Mucosa of rectum (tissue), 2 donors: ENCODE measurements at regions not wholly inside any gene's neighbourhood (a gene's known extent, or its start where the extent isn't known, plus 50 kb on each side); places are given as distances from the start of the nearest gene placed in this dataset.
A peak's percentile ranks its signal among the peaks of the same experiment; 100 is the strongest.

Experiments used
- H3K27ac ChIP-seq, 2 donors: one replicate each; pipeline ENCODE4 v1.7.0; 2013; ENCODE audit warnings: inconsistent platforms in 2 of 2, low read depth in 2 of 2, low read length in 2 of 2
- H3K27me3 ChIP-seq, 2 donors: one replicate each; pipeline ENCODE4 v1.7.0; 2013; ENCODE audit warnings: low read length in 2 of 2; ENCODE audit not compliant: control insufficient read depth in 2 of 2, insufficient read depth in 2 of 2
- H3K36me3 ChIP-seq, 2 donors: one replicate each; pipeline ENCODE4 v1.7.0; 2013; ENCODE audit warnings: low read length in 2 of 2; ENCODE audit not compliant: control insufficient read depth in 2 of 2, insufficient read depth in 2 of 2
- H3K4me1 ChIP-seq, 2 donors: one replicate each; pipeline ENCODE4 v1.7.0; 2013; ENCODE audit warnings: low read length in 2 of 2, mild to moderate bottlenecking in 1 of 2; ENCODE audit not compliant: control insufficient read depth in 2 of 2, insufficient read depth in 2 of 2
- H3K4me3 ChIP-seq, 2 donors: one replicate each; pipeline ENCODE4 v1.7.0; 2013; ENCODE audit warnings: low read length in 2 of 2
- H3K9ac ChIP-seq, 2 donors: one replicate each; pipeline ENCODE4 v1.7.0; 2013; ENCODE audit warnings: low read length in 2 of 2, low read depth in 1 of 2, mild to moderate bottlenecking in 1 of 2
- H3K9me3 ChIP-seq, 2 donors: one replicate each; pipeline ENCODE4 v1.7.0; 2013; ENCODE audit warnings: low read length in 2 of 2; ENCODE audit not compliant: control insufficient read depth in 2 of 2
- donor health status: healthy.
- donor health status: Normal muscosa, but diverticular disease.

DNA sequence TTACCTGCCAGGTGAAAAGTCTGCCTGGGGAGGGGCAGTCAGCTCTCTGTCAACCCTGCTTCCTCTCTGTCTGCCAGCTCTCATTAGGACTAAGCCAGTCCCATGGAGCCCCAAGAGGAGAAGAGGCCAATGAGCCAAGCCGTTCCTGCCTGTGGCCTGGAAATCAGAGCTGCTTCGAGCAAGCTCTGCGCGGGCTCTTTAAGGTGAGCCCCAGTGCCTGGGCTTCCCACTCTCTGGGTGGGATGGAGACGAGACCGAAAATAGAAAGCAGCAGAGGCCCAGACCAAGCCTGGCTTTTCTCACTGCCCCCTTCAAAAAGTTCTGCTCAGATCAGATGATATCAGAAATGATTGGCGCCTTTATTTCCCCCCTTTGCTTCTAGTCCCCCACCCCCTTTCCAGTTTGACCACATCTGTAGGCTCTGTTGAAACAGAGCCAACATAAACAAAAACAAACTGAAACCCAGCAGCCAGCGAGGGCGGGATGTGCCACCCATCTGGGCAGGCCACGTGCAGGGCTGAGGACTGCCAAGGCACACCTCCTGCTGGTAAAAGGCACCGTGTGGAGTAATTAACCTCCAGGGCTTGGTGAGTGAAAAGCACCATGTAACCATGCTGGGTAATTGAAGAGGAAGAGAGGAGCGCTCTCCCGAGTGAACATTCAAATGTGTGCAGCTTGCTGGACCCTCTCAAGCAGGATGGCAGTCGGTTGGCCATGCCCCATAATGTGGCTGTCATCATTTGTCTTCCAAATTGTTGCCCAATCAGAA lies 471.0 kb upstream of the PROK2 start:
- no peak overlapping the region for H3K4me3 ChIP-seq
- H3K27ac ChIP-seq, result peak overlapping the region; percentile 49 to 59
- peaks cover 16 to 17% of the 10 kb centered on the region in 2 donors for H3K4me1 ChIP-seq
- no peaks in the 10 kb centered on the region for H3K27me3 ChIP-seq
- H3K36me3 ChIP-seq, result no peaks in the 10 kb centered on the region
- no peaks in the 10 kb centered on the region for H3K9me3 ChIP-seq
- peak overlapping the region in 1 of 2 donors; percentile 37 for H3K9ac ChIP-seq

DNA sequence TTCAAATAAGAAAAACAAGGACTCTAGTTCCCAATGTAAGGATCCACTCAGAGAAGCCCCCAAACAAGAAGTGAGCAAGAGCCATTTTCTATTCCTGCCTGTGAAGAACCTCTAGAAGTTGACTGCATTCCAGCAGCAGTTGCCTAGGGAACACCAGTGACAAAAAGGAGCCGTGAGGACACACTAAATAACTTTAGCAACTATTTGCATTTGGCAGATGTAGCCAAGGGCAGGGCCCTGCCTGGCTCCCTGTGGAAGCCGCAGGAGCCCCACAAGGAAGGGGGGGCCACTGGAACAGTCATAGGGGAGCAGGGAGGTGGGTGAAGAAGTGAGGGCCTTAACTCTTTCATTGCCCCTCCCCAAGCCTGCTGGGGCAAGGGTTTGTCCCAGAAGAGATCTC lies 470.2 kb upstream of the PROK2 start:
- Histone ChIP-seq H3K4me3 (no peak overlapping the region), H3K27me3 (no peaks in the 10 kb centered on the region), H3K9me3 (no peaks in the 10 kb centered on the region), H3K36me3 (no peaks in the 10 kb centered on the region), H3K4me1 (peaks cover 16 to 17% of the 10 kb centered on the region in 2 donors), H3K9ac (no peak overlapping the region), H3K27ac (no peak overlapping the region)

DNA sequence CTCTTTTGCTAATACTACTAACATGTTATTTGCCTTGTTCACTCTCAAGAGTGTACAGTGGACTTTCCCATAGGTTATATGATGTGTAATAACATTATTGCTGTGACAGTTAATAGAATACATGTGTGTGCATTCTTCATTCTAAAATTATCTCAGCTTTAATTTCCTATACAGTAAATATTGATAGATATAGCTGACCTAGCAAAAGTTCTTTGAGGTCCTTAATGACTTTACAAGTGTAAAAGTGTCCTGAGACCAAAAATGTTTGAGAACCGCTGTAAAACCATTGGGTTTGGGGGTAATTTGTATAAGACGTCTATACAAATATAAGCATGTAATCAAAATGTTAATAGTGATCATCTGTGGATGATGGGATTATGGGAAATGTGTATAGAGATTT lies 469.5 kb upstream of the PROK2 start:
- Histone ChIP-seq H3K27ac (no peak overlapping the region), H3K36me3 (no peaks in the 10 kb centered on the region), H3K9me3 (no peaks in the 10 kb centered on the region), H3K27me3 (no peaks in the 10 kb centered on the region), H3K9ac (no peak overlapping the region), H3K4me1 (peaks cover 16 to 17% of the 10 kb centered on the region in 2 donors), H3K4me3 (no peak overlapping the region)

DNA sequence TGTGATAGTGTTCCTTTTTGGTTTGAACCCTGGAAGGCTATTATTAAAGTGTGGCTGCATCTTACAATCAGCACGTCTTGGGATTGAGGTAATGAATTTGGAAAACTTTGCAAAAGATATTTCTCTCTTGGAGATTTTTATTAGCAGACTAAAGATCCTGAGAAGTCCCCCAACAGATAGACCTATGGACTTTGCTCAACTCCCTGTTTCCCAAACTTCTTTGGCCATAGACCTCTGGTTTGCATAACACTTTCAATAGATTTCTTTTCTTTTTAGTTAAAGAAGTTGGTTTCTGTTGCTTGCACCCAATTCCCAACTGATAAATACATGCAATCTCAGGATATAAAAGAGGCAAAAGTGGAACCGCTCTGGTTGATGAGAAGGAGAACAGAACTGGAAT lies 465.8 kb upstream of the PROK2 start:
- H3K27me3 ChIP-seq, result no peaks in the 10 kb centered on the region
- H3K9ac ChIP-seq, result no peak overlapping the region
- H3K4me3 ChIP-seq, result no peak overlapping the region
- no peaks in the 10 kb centered on the region for H3K36me3 ChIP-seq
- no peak overlapping the region for H3K27ac ChIP-seq
- H3K9me3 ChIP-seq, result no peaks in the 10 kb centered on the region
- H3K4me1 ChIP-seq, result peaks cover 6 to 8% of the 10 kb centered on the region in 2 donors

DNA sequence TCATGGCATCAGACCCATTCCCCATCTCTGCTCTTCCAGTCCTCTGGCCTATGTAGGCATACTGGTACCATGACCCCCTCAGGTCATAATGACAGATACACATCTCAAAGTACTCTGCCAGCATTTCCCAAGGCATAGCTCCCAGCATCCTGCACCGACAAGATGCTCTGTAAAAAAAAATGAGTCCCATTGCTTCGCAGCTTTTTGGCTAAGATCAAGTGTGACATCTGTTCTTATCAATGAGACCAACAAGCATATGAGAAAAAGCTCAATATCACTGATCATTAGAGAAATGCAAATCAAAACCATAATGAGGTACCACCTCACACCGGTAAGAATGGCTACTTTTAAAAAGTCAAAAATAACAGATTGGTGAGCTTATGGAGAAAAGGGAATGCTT lies 463.9 kb upstream of the PROK2 start:
- Histone ChIP-seq H3K9me3 (no peaks in the 10 kb centered on the region), H3K27ac (no peak overlapping the region)

DNA sequence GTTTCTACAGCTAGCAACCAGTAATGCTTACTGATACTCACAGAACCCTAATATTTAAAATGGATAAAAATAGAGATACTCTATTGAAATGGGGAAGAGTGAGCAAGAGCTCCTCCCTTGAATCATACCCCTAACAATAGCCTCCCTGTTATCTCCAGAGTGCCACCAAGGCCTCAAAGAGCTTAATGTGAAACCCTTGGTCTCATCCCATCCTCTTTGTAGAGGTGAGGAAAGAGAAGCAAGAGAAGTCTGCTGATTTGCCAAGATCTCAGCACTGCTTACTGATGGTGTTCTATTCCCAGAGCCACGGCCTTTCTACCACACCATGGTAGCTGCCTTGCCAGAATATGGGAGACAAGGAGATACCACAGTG lies 463.4 kb upstream of the PROK2 start:
- H3K27me3 ChIP-seq, result no peaks in the 10 kb centered on the region
- H3K36me3 ChIP-seq, result no peaks in the 10 kb centered on the region
- H3K27ac ChIP-seq, result no peak overlapping the region
- H3K4me1 ChIP-seq, result peaks cover 0 to 5% of the 10 kb centered on the region in 2 donors
- no peak overlapping the region for H3K4me3 ChIP-seq
- H3K9ac ChIP-seq, result no peak overlapping the region
- no peaks in the 10 kb centered on the region for H3K9me3 ChIP-seq

More for the DNA sequence above, 463.9 kb upstream of the PROK2 start:
- H3K36me3 ChIP-seq, result no peaks in the 10 kb centered on the region
- H3K4me3 ChIP-seq, result no peak overlapping the region
- H3K4me1 ChIP-seq, result peaks cover 0 to 5% of the 10 kb centered on the region in 2 donors
- no peaks in the 10 kb centered on the region for H3K27me3 ChIP-seq
- H3K9ac ChIP-seq, result no peak overlapping the region

DNA sequence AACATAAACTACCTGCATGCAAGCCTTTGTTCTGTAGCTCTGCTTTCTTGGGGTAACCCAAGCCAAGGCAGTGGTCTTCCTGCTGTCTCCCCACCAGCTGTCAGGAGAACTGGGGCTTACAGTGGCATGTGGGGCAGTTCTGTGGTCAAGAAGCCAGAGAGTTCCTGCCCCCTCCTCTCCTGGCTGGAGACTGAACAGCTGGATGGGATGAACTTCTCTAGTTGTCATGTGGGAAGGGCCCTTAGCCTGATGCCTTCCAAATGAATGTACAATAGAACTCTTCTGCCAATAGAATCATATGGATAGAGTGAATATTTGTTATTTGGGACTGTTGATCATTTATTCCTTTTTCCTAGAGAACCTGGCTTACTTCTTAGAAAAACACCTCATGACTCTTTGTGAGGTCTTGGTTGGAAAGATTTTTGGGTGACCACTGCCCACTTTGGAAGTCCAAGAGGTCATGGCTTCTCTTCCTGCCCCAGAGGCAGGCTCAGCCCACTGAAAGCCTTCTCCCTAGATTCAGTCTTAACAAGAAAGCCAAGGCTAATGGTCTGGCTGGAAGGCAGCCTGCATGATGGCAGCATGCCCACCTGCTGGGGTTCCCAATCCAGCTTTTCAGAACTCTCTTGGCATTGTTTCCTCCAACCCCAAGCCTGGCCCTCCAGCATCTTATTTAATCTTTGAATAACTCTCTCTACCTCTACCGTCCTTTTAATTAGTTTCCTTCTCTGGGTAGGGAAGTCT lies 462.9 kb upstream of the PROK2 start:
- Histone ChIP-seq H3K9ac (no peak overlapping the region), H3K27ac (no peak overlapping the region), H3K9me3 (no peaks in the 10 kb centered on the region), H3K36me3 (no peaks in the 10 kb centered on the region), H3K4me1 (peaks cover 0 to 5% of the 10 kb centered on the region in 2 donors), H3K27me3 (no peaks in the 10 kb centered on the region), H3K4me3 (no peak overlapping the region)

DNA sequence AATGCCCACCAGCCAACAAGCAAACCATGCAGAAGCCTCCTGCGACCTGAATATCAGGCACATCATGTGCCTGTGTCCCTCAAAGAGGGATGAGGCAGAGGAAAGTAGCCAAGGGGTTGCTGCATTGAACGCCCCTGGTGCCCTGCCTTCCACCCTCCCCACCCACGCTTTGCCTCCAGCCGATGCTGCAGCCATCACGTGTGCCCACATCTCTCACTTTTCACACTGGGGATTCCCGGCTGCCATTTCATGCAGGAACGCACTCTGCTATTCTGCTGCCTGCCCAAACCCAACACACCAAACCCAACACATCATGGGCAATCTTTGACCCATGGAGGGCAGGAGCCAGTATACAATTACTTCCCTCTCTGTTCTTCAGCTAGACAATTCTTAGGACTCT lies 462.2 kb upstream of the PROK2 start:
- H3K27ac ChIP-seq, result no peak overlapping the region
- H3K9ac ChIP-seq, result no peak overlapping the region
- peaks cover 0 to 5% of the 10 kb centered on the region in 2 donors for H3K4me1 ChIP-seq
- no peaks in the 10 kb centered on the region for H3K36me3 ChIP-seq
- H3K9me3 ChIP-seq, result no peaks in the 10 kb centered on the region
- H3K27me3 ChIP-seq, result no peaks in the 10 kb centered on the region
- no peak overlapping the region for H3K4me3 ChIP-seq

DNA sequence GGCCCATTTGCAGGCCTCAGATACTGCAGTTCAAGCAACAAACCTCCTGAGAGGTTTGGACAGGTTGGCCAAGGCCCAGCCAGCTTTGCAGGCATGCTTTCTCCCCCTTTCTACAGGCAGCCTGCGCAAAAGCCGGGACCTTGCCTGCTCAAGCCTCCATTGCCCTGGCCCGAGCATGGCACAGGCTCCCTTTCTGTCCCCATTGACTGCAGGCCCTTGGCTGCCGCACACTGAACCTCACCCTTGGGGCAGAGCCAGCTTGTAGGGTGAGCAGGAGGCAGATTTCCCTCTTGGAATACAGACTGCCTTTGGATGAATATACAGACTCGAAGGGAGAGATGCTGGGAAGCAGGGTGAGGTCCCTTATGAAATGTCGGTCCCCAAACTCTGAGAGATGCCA lies 461.7 kb upstream of the PROK2 start:
- Histone ChIP-seq H3K27me3 (no peaks in the 10 kb centered on the region), H3K4me3 (no peak overlapping the region), H3K36me3 (no peaks in the 10 kb centered on the region), H3K9ac (no peak overlapping the region), H3K9me3 (no peaks in the 10 kb centered on the region), H3K27ac (no peak overlapping the region), H3K4me1 (peaks cover 0 to 5% of the 10 kb centered on the region in 2 donors)

DNA sequence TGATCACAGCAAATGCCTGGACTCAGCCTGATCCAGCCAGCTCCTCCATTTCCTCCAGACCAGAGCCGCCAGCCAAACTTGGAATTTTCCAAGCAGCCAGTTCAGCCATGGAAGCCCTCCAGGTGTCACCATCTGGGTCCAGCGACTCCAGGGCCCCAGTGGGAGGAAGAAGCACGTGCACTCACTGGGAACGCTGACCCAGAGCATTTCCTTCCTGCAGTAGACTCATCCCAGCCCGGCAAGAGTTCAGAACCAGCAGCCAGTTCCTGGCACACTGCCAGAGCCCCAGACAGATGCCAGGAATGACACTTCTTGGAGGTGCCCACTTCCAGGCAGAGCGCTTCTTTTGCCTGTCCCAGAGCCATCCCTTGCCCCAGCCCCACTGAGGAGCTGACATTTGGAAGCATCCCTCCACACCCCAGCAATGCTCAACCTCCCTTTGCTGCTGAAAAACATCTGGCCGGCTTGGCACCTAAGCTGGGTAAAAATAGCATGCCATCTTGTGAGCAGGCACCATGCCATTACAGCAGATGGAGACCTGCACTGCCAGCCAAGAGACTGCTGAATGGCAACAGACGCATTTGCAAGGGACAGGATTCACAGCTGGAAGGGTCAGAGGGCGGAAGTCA lies 460.3 kb upstream of the PROK2 start:
- no peak overlapping the region for H3K27ac ChIP-seq
- H3K4me1 ChIP-seq, result peaks cover 0 to 5% of the 10 kb centered on the region in 2 donors
- no peaks in the 10 kb centered on the region for H3K9me3 ChIP-seq
- no peak overlapping the region for H3K9ac ChIP-seq
- H3K36me3 ChIP-seq, result no peaks in the 10 kb centered on the region
- no peak overlapping the region for H3K4me3 ChIP-seq
- no peaks in the 10 kb centered on the region for H3K27me3 ChIP-seq
